GM19455 (cell line): ENCODE measurements at regions not wholly inside any gene's neighbourhood (a gene's known extent, or its start where the extent isn't known, plus 50 kb on each side); places are given as distances from the start of the nearest gene placed in this dataset.

Source experiments
- ATAC-seq: cut with Tn5 transposase; IDR thresholded peaks from one replicate; pipeline ENCODE4 v1.9.1; 2021; ENCODE audit not compliant: unreplicated experiment

DNA sequence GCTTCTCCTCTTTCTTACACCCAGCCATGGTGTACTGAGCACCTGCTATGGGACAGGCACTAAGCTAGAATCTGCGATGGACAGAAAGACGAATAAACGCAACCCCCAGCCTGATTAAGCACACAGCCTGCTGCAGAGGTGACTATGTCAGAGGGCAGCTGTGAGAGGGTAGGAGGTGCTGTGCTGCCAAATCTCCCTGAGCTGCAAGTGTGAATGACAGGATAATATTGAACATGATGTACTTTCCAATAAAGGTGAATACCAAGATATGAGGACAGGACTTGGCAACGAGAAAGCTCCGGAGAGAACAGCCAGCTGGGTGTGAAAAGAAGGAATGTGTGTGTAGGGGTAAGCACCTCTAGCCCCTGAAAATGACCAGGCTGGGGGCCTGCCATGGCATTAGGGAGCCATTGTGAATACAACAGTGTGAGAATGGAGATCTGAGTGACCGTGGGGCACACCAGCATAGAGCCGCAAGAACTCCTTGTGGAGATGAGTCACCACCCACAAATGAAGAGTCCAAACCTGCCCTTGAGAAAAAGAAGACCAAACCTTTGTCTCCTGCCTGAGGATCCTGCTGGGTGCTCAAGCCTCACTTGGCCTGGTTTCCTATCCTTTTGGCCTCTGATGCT is 83.0 kb upstream of the ATF3 start:
- no peak for ATAC-seq

DNA sequence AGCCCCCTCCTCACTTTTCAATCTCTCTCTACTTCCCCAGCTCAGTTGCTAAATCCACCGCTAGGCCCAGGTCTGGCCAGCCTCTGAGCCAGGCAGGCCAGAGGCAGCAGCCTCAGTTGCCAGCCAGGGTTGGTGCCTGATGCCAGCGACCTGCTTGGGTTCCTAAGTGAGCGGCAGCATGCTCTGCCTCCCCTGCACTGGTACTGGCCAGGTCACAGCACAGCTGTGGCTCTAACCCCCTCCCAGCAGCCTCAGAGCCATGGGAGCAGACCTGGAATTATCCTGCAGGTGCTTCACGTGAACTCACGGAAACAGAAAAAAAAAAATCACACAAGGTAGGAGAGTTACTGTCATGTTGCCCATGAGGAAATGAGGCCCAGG is 82.5 kb upstream of the ATF3 start:
- no peak for ATAC-seq

DNA sequence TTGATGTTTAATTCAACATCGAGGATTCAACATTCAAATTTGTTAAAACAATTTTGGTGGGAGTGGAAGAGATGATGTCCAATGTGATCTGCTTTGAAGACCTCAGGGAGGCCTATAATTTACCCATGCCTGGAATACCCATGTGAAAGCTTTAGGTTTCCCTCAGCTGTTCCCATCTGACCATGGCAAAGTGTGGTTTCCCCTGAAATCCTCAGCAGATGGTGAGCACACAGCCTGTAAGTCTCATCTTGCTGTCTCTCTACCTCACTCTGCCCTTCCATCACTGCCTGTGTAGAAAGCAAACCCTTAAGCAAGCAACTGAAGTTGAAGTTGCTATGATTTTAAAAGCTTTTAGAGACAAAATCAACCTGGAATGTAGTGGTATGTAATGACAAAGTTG is 80.1 kb upstream of the ATF3 start:
- ATAC-seq = no peak

DNA sequence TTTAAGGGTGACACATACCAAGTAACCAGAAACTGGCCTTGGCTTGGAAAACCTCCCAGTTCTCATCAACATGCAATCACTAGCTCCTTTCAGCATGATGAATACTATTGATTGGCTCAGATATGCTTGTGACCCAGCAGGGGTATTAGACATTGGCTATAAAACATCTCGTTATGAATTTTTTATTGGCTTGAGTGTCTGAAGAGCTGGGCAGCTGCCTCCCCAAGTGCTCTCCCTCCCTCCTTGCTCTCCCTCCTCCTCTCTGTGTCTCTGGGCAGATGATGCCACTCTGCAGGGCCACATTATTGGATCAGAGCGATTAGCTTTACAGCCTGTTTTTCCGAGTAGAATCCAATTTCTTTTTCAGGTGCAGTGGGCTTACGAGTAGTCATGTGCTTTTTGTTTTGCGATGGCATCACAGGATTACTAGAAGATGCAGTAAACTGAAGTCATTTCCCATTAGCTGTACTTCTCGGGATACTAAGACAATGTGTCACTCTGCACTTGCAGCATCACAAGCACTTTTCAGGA is 79.3 kb upstream of the ATF3 start:
- ATAC-seq = no peak

DNA sequence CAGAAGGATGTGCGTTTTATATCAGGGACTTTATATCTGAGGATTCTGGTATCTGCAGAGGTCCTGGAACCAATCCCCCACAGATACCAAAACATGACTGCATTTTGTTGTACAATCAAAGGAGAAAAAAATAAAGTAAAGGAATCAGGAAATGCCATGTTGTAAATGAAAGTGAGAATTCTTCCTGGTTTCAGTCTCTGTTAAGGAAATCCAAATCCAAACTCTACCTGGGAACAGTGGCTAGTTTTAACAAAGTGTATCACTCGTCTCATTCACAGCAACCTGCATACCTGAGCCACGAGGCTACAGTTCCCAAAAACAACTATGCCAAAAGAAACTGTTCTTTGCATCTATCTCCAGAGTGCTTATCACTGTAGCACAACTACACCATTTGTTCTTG is 77.3 kb upstream of the ATF3 start:
- no peak for ATAC-seq

DNA sequence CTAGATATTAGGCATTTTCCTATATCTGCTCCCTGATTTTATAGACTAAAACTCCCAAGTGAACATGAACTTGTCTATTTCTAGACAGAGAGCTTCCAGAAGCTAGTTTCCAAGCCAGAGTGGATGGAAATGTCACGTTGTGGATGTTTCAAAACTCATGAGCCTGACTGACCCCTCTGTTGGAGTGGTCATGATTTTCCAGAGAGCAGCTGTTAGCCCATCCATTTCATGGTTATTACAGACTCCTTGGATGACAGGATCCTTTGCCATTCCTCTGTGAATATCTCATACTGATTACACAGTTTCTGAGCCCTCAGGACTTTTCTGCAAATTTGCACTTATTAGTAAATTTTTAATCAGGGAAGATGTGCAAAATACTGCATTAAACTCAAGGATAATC is 76.8 kb upstream of the ATF3 start:
- no peak for ATAC-seq

DNA sequence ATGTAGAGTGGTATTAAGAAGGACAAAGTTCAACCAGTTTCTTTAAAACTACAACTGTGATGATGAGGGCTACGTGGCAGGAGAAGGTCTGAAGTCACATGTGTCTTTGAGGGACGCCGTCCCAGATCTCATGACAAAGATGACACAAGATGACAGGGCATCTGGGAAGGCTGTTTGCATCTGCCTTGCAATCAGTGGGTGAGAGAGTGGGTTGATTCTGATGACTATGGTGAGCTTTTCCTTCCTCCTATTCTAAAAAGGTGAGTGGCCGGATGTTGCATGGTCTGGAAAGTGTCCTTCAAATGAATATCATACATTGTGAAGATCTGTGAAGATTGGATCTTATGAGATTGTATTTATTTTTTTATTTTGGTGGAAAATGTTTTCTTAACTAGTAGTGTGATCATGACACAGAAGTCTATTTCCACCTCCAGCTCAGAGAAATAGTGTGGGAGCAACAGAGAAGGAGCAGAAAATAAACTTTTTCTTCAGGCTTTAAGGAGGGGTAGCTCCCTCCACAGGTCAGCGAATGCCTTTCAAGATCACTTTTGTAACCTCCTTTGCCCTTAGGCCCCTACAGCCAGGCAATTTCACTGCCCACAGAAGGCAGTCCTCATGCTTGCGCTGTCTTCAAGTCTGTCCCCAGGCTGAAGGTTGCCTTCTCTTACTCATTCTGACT is 76.0 kb upstream of the ATF3 start:
- ATAC-seq = no peak

DNA sequence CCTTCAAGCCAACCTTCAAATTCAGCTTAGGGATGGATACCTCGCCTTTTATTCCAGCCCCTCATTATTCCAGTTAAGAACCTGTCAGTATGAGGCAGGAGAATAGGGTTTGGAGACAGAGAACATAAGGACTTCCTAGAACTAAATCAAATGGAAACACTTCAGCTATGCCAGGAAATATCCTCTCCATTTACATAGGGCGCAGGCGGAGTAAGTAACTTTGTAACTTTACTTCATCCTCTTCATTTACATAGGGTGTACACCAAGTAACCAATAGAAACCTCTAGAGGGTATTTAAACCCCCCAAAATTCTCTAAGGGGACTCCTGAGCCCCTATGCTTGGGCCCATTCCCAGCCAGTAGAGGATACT is 75.4 kb upstream of the ATF3 start:
- no peak for ATAC-seq

DNA sequence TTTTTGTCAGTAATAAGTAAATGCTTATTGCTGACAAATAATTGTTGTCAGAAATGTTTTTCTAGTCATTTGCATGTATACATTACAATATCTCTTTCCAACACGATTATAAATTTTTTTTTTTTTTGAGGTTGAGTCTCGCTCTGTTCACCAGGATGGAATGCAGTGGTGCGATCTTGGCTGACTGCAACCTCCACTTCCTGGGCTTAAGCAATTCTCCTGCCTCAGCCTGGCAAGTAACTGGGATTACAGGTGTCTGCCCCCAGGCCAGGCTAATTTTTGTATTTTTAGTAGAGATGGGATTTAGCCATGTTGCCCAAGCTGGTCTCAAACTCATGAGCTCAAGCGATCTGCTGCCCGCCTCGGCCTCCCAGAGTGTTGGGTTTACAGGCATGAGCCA is 72.0 kb upstream of the ATF3 start:
- ATAC-seq = no peak

DNA sequence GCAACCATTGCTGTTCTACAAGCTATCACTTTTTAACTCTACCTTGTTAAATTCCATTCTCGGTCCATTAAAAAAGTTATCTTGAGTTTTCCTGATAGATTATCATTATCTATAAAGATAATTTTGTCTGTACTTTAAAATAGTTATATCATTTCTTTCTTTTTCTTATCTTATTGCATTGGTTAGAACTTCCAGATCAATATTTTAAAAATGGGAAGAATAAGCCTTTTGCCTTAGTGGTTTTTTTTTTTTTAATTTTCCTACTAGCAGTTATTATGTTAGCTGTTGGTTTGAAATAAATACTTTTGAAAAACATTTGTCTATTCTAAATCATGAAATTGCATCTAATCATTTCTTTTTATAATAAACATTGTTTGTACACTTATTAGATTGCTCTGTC is 71.0 kb upstream of the ATF3 start:
- ATAC-seq = no peak

DNA sequence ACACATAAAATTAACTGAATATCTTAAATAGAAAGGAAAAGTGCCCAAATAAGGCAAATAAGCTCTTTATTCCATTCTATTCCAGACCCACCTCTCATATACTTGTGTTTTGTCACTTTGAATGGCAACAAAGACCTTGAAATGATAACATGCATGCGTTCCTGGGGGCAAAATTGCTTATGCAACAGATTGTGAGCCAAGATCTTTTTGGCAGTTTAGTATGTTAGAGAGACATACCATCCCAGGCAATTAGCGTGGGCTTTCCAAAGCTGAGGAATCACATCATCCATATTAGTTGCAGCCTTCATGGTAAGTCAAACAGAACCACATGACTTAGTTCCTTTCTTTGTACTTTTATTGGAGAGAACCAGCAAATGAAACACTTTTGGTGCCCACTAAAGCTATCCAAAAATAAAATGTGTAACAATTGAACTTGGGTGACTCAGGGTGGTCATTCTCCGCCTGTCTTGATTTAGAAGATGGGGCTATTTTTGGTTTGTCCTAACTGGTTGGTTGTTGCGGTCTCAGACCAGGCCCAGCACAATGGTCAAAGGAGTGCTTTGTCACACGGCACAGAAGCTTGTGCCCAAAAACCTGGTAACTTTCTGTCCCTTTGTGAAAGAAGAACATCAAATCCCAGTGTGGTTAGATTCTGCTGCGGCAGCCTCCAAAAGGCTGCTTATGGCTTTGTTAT is 68.7 kb upstream of the ATF3 start:
- ATAC-seq = no peak

DNA sequence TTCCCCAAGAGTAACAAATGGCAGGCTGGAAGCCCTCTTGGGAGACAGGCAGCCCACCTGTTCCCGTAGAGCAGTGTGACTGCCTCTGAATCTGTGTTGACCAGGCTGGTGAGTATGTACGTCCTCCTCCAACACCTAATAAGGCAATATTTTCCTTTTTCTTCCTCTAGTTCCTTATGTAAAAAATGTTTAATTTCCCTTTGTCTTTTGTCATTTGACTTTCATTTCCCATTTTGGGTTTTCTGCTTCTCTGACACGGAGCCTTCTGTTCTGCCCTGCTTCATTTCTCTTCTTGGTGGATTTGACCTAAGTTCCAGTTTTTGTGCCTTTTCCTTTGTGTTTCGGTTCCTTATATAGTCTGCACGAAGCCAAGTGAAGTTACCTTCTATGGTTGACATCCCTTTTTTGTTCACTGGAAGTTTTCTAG is 65.8 kb upstream of the ATF3 start:
- ATAC-seq = no peak

DNA sequence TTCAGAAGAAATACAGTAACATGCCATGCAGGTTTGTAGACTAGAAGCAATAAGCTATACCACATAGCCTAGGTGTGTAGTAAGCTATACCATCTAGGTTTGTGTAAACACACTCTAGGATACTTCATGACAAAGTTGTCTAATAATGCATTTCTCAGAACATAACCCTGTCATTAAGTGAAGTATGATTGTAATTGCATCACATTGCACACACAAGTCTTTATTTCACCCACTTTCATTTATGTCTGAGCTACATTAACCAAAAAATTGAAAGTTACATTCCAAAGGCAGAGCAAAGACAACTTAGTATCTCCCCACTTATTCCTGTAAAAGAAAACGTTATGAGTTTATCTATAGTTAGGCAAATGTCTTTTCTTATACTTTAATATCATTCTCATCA is 64.5 kb upstream of the ATF3 start:
- ATAC-seq = no peak

DNA sequence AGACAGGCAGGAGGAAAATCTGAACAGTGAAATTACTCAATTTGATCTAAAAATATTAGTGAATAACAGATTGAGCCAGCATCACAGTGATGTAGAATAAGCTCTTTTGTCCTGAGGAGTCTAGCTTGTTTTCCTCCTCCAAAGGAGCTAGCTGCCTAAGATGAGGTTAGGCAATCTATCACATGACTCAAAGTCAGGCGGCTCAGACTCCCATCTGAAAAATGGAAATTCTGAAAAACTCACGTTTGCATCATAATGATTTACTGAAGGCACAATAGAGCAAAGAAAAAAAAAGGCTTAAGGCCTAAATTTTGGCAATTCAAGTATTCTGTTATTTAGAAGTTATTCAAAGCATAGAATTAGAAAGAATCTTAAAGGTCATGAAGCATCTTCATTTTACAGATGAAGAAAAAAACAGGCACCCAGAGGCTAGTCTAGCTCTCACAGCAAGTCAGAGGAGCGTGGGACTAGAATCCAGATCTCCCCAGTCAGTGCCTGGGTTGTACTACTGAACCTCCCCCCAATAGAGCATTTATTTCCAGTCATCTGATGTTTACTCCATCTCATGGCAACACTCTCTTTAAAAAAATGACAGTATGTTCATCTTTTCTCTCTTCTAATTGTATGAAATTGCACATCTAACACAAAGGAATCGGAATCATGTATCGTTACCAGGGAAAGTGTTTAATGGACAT is 62.5 kb upstream of the ATF3 start:
- no peak for ATAC-seq

DNA sequence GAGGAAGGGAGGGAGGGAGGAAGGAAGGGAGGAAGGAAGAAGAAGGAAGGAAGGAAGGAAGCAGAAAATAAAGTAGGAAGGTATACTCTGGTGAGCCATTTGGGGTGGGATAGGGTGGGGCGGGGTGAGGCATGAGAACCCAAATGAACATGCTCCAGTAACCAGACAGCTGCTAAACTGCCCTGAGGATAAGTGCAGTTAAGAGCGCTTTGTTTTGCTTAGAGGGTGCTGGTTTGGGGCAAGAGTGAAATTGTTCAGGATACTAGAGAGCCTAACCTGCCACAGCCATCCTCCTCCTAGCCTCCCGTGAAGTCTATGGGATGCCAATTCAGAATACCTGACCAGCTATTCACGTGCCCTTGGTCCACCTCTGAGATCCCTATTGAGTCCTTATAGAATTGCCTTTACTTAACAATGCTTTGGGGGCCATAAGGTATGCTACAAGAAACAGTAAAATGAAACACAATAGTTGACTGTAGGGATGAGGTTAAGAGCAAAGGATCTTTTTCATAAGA is 59.0 kb upstream of the ATF3 start:
- ATAC-seq = no peak

DNA sequence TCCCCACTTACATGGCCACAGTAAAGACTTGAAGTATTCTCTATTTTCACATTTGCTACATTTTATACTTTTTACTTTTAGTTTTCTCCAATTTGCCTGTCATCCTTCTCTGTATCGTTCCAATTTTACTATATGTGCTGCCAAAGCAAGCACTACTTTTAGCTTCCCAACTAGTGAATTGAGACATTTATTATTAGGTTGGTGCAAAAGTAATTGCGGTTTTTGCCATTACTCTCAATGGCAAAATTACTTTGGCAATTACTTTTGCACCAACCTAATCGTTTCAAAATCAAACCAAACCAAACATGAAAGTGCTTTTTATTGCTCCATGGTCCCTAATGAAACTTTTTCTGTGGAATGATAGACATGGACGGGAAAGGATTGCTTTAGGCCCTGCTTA is 56.6 kb upstream of the ATF3 start:
- ATAC-seq = no peak

DNA sequence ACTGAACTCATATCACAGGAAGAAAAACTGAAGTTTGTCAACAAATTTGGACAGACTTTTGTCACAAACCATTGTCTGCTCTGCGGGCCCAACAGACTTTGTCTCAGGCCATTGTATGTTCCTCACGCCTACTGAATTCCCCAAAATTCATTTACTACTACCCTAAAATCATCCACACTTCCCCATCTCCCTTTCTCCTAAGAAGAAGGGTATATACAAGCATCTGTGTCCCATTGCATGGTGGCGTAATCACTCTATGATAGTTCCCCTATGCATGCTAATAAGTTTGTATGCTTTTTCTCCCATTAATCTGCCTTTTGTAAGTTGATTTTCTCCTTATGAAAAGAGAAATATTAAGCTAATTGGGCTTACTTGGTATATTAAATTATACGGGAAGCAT is 54.9 kb upstream of the ATF3 start:
- no peak for ATAC-seq

DNA sequence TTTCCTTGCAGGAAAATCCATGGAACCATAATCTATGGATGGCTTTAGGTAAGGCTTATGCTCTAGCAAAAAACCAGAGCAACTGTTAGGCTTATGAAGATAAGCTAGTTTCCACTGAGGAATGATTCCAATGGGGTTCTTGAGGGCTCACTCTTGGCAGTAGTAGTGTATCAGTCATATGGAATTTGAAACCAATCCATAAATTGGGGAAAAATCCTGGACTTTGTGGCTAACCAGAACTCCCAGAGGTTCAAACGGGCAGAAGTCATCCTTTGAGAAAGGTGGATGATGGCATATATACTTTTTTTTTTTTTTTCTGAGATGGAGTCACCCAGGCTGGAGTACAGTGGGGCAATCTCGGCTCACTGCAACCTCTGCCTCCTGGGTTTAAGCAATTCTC is 54.2 kb upstream of the ATF3 start:
- no peak for ATAC-seq

DNA sequence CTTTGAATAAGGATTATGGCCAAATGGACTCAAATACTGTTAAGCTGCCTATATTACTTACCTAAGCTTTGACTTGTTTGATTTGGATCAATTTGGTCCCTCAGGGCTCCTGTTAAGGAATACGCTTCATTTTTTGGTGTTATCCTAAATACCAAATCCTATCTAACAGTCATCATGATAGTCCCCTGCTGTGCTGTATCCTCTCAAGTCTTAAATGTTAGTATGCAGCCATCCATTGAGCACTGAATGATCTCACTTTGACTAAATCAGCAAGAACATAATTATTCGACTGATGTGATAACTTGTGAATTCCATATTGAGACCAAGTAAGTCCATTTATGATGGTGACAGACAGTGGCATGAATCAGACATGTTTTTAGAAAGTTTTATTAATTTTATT is 53.1 kb upstream of the ATF3 start:
- no peak for ATAC-seq

DNA sequence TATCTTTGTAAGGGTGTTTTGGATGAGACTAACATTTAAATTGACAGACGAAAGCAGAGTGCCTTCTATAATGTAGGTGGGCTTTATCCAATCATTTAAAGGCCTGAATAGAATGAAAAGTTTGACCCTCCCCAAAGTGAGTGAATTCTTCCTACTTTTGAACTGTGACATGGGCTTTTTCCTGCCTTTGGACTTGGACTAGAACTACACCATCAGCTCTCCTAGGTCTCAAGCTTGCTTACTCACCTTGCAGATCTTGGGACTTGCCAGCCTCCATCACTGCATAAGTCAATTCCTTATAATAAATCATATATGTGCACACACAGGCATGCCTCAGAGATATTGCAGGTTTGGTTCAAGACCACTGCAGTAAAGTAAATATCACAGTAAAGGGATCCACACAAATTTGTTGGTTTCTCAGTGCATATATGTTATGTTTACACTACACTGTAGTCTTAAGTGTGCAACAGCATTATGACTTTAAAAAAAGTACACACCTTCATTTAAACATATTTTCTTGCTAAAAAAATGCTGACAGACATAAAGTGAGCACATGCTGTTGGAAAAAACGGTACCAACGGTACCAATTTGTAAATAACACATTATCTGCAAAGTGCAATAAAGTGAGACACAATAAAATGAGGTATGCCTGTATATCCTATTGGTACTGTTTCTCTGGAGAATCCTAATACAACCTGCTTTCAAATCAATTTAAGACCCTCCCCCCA is 51.6 kb upstream of the ATF3 start:
- ATAC-seq = no peak
